ENCODE measurements at regions not wholly inside any gene's neighbourhood (a gene's known extent, or its start where the extent isn't known, plus 50 kb on each side); places are given as distances from the start of the nearest gene placed in this dataset.

DNA sequence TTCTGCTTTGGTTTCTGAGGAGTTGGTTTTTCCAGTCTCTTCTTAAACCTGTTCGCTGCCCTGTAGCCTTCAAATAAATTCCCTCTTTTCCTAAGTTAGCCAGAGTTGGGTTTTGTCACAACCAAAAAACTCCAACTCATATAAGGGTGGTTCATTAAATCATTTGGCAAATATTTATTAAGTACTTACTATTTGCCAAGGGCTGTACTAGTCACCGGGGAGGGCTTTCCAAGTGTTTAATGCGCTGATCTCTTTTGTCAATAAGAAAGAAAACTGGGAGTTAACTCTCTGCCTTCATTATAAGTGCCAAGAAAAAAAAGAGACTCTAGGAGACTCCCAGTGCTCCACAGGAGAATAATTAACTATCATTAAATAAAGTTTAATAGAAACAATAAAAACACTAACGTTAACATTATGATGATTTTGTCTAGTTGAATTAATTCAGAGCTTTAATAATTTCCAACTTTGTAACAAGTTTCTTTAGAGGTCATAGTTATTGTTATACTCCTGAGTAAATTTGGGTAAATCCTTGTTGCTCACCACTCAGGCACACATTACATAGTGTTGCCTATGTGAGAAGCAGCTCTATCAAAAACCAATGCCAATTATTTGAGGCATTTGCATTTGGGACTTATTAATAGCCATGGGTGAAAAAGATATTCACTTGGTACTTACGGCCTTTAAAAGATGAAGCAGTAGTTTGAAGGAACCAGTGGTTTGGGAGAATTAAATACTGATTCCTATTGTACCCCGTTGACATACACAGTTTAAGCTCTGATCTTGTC, 122.5 kb upstream of the TEX13D start:
- Mint-ChIP-seq H3K36me3 (ENCODE audit: low read depth) (peaks cover 7% of the 10 kb centered on the region), H3K4me1 (peaks cover 34% of the 10 kb centered on the region), H3K27ac (ENCODE audit: unreplicated experiment) (no peak overlapping the region), H3K4me3 (no peak overlapping the region), H3K27me3 (ENCODE audit: low read depth) (no peaks in the 10 kb centered on the region), H3K9me3 (peaks cover 15% of the 10 kb centered on the region)
- TF ChIP-seq, protein P1, sequence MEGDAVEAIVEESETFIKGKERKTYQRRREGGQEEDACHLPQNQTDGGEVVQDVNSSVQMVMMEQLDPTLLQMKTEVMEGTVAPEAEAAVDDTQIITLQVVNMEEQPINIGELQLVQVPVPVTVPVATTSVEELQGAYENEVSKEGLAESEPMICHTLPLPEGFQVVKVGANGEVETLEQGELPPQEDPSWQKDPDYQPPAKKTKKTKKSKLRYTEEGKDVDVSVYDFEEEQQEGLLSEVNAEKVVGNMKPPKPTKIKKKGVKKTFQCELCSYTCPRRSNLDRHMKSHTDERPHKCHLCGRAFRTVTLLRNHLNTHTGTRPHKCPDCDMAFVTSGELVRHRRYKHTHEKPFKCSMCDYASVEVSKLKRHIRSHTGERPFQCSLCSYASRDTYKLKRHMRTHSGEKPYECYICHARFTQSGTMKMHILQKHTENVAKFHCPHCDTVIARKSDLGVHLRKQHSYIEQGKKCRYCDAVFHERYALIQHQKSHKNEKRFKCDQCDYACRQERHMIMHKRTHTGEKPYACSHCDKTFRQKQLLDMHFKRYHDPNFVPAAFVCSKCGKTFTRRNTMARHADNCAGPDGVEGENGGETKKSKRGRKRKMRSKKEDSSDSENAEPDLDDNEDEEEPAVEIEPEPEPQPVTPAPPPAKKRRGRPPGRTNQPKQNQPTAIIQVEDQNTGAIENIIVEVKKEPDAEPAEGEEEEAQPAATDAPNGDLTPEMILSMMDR (conservative IDR thresholded peaks at IDR 0.05): no peak
- DNase-seq (ENCODE audit: low read depth, low spot score): no peak

DNA sequence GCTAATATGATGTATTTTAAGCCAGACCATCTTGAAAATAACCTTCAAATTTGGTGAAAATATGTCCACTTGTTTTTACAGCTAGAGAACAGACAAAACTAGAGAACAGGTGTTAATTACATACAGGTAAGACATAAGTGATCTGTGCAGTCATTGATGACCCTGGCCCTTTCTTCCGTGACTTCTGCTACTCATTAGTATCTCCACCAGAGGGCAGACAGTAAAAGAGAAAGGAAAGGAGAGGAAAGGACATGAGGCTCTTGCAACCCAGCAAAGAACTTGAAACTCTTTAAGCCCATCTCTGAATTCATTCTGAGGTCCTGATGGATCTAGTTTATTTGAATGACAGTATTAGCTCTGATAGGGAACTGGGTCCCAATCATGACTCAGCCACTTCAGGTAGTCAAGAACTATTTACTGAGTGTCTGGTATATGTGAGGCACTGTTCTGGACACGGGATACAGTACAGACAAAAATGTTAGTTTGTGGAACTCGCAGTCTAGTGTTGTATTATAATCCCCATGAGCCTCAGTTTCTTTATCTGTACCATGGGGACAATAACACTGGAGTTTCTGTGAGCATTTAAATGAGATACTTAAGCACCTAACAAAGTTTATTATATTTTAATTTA, 121.0 kb upstream of the TEX13D start:
- Mint-ChIP-seq H3K9me3 (peaks cover 11% of the 10 kb centered on the region), H3K27ac (ENCODE audit: unreplicated experiment) (no peak overlapping the region), H3K4me3 (no peak overlapping the region), H3K4me1 (peaks cover 49% of the 10 kb centered on the region), H3K36me3 (ENCODE audit: low read depth) (peaks cover 2% of the 10 kb centered on the region), H3K27me3 (ENCODE audit: low read depth) (no peaks in the 10 kb centered on the region)
- TF ChIP-seq, protein P1 (conservative IDR thresholded peaks at IDR 0.05): peak; percentile 77
- DNase-seq (ENCODE audit: low read depth, low spot score): no peak

DNA sequence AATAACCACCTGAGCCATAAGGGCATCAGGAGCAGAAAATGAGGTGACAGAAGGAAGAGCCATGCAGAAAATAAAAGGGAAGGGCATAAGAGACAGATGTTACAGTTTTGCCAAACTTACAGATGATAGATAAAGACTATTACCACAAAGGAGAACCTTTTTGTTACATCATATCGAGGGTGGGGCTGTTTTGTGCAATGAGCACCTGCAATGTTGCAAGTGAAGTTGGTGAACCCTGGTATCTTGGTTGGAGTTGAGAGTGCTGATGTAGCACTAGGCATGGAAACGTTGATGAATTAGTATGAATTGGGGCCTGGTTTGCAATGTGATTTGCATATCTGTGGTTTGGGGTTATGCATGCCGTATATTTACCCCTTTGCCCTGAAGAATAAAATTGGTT, 119.8 kb upstream of the TEX13D start:
- H3K27me3 Mint-ChIP-seq (ENCODE audit: low read depth): no peaks in the 10 kb centered on the region
- H3K9me3 Mint-ChIP-seq: peaks cover 11% of the 10 kb centered on the region
- H3K4me3 Mint-ChIP-seq: no peak overlapping the region
- peak overlapping the region; percentile 69 for H3K27ac Mint-ChIP-seq (ENCODE audit: unreplicated experiment)
- DNase-seq (ENCODE audit: low read depth, low spot score): no peak
- TF ChIP-seq, protein P1 (conservative IDR thresholded peaks at IDR 0.05): no peak
- H3K4me1 Mint-ChIP-seq: peaks cover 61% of the 10 kb centered on the region
- peaks cover 4% of the 10 kb centered on the region for H3K36me3 Mint-ChIP-seq (ENCODE audit: low read depth)

DNA sequence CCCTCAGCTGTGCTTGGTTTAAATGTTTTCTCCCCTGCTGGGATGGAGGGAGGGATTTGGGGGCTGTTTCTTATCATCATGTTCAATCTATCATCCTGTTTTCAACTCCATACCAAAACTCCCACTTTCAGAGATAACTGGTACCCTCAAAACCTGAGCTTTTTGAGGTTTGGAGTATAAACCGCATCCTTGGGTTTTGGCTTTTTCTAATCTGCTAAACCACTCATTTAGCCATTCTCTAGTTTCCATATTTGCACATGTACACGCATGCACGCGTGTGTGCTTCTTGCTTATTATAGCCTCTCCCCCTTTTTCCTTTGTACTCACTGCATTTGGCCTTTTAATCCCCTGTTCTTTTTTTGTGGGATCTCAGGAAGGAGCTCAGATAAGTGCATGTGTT, 116.7 kb upstream of the TEX13D start:
- DNase-seq (ENCODE audit: low read depth, low spot score): no peak
- Mint-ChIP-seq H3K9me3 (peaks cover 5% of the 10 kb centered on the region), H3K27ac (ENCODE audit: unreplicated experiment) (peak overlapping the region; percentile 92), H3K4me3 (no peak overlapping the region), H3K4me1 (peaks cover 72% of the 10 kb centered on the region), H3K36me3 (ENCODE audit: low read depth) (peaks cover 4% of the 10 kb centered on the region), H3K27me3 (ENCODE audit: low read depth) (peaks cover 3% of the 10 kb centered on the region)
- TF ChIP-seq, protein P1 (conservative IDR thresholded peaks at IDR 0.05): no peak

DNA sequence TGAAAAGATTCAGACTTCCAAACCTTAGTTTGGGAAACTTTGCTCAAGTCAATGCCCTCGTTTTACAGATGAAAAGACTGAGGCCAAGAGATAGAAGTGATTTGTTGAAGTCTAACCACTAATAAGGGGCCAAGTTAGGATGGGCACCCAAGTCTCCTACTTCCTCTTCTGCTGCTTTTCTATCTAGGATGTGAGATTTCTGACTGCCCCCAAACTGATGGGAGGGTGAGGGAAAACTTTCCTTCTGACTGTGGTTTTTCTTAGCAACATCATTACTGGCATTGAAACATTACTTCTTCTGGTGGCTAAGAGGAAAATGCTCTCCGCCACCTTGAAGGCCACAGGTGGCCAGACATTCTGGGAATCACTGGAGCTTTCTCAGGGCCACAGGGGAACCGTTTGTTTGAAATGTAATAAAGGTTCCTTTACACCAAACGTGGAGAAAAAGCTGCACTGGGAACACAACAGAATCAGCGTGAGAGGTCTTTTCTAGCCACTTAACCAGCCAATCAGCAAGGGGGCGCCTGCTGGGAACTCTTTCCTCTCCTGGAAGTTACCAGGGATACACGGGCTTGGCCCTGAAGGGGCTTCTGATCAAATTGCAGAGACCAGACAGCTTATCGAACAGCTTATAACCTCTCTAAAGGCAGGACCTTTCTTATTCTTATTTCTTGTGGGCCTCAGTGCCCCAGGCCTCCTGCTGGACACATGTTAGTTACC, 115.9 kb upstream of the TEX13D start:
- DNase-seq (ENCODE audit: low read depth, low spot score): peak; percentile 25
- TF ChIP-seq, protein P1 (conservative IDR thresholded peaks at IDR 0.05): no peak
- H3K27ac Mint-ChIP-seq (ENCODE audit: unreplicated experiment): peak overlapping the region; percentile 94
- H3K9me3 Mint-ChIP-seq: peaks cover 5% of the 10 kb centered on the region
- H3K36me3 Mint-ChIP-seq (ENCODE audit: low read depth): peaks cover 4% of the 10 kb centered on the region
- H3K4me3 Mint-ChIP-seq: peak overlapping the region; percentile 69
- H3K4me1 Mint-ChIP-seq: peaks cover 75% of the 10 kb centered on the region
- peaks cover 3% of the 10 kb centered on the region for H3K27me3 Mint-ChIP-seq (ENCODE audit: low read depth)
